ENCODE measurements at regions not wholly inside any gene's neighbourhood (a gene's known extent, or its start where the extent isn't known, plus 50 kb on each side); places are given as distances from the start of the nearest gene placed in this dataset.

DNA sequence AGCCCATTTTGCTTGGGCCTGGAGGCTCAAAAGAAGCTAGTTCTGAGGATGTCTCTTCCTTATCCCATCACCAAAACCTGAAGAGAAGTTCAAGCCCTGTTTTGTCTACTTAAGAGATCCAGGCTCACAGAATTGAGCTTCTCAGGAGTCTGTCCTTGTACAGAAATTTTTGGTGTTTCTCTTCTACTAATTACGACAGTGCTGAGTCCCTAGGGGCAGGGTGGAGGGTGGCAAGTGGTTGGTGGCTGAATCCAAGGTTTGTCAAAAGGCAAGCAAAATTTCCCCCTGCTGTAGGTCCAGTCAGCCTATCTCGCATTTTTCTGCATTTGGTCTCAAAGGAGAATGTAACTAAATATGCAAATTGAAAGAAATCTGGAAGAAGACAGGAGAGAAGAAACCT is 377.9 kb downstream of the SMARCA1 start:
- Histone ChIP-seq H3K4me3 (ENCODE audit: insufficient read depth, low read length, poor library complexity, severe bottlenecking) (no peak overlapping the region), H3K27me3 (ENCODE audit: low read length) (no peaks in the 10 kb centered on the region), H2AFZ (ENCODE audit: low read depth, low read length, severe bottlenecking) (no peak overlapping the region), H4K20me1 (ENCODE audit: low read depth, low read length) (no peaks in the 10 kb centered on the region), H3K27ac (ENCODE audit: low read depth, low read length) (no peak overlapping the region), H3K4me2 (ENCODE audit: low read depth, low read length, poor library complexity, severe bottlenecking) (no peak overlapping the region), H3K9me3 (ENCODE audit: insufficient read depth, low read length) (no peaks in the 10 kb centered on the region), H3F3A (ENCODE audit: insufficient read depth) (no peaks in the 10 kb centered on the region), H3K9ac (ENCODE audit: low read length) (no peak overlapping the region), H3K36me3 (ENCODE audit: low read length) (no peaks in the 10 kb centered on the region), H3K79me2 (ENCODE audit: insufficient read depth, low read length) (no peaks in the 10 kb centered on the region), H3K9me2 (replicated peaks; ENCODE audit: insufficient read depth, low read length) (no peaks in the 10 kb centered on the region)
- TF ChIP-seq EZH2phosphoT487 (conservative IDR thresholded peaks at IDR 0.05; ENCODE audit: low read length) = no peak

DNA sequence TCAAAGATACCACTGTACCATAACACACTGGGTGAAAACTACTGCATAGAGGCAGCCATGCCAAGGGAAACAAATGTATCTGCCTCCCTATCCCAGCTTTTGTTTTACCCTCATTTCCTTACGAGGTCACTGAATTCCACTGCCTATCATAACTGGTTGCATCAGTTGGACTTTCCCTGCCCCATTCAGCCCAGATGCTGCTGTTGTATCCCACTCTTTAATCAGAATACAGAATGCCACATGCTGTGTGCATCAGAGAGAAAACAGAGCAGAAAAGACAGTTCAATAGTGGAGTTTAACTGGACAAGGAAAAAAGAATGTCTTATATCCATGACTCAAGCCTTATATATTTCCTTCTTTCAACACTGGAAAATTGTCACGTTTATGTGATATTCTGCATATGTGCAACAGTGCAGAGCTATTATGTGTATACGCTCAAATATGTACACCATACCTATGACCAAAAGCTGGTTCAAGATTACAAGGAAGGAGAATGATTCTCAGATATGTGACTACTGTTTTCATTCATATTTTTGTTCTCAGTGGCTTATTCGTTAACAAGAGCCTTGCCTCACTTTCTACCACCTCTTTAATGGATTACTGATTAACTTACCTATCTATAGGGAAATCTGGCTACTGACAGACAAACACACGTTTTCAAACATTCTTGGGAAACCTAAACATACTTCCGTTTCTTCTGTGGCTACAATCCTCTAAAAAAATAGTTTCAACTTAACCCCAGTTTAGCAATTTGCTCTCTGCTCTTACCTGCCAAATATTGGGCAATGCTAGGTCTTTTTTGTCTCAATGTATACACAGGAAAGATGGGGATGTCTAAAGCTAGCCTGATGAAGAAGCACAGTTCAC is 378.9 kb downstream of the SMARCA1 start:
- no peak overlapping the region for H3K27ac ChIP-seq (ENCODE audit: low read depth, low read length)
- H4K20me1 ChIP-seq (ENCODE audit: low read depth, low read length) = no peaks in the 10 kb centered on the region
- no peaks in the 10 kb centered on the region for H3K79me2 ChIP-seq (ENCODE audit: insufficient read depth, low read length)
- H3K9me2 ChIP-seq (replicated peaks; ENCODE audit: insufficient read depth, low read length) = no peaks in the 10 kb centered on the region
- TF ChIP-seq, protein P1, sequence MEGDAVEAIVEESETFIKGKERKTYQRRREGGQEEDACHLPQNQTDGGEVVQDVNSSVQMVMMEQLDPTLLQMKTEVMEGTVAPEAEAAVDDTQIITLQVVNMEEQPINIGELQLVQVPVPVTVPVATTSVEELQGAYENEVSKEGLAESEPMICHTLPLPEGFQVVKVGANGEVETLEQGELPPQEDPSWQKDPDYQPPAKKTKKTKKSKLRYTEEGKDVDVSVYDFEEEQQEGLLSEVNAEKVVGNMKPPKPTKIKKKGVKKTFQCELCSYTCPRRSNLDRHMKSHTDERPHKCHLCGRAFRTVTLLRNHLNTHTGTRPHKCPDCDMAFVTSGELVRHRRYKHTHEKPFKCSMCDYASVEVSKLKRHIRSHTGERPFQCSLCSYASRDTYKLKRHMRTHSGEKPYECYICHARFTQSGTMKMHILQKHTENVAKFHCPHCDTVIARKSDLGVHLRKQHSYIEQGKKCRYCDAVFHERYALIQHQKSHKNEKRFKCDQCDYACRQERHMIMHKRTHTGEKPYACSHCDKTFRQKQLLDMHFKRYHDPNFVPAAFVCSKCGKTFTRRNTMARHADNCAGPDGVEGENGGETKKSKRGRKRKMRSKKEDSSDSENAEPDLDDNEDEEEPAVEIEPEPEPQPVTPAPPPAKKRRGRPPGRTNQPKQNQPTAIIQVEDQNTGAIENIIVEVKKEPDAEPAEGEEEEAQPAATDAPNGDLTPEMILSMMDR (IDR thresholded peaks at IDR 0.05; ENCODE audit: insufficient read depth, low read length, poor library complexity, severe bottlenecking) = no peak
- TF ChIP-seq EZH2phosphoT487 (conservative IDR thresholded peaks at IDR 0.05; ENCODE audit: low read length) = no peak
- no peaks in the 10 kb centered on the region for H3K27me3 ChIP-seq (ENCODE audit: low read length)
- H3F3A ChIP-seq (ENCODE audit: insufficient read depth) = no peaks in the 10 kb centered on the region
- no peaks in the 10 kb centered on the region for H3K9me3 ChIP-seq (ENCODE audit: insufficient read depth, low read length)
- no peak overlapping the region for H3K4me2 ChIP-seq (ENCODE audit: low read depth, low read length, poor library complexity, severe bottlenecking)
- no peaks in the 10 kb centered on the region for H3K36me3 ChIP-seq (ENCODE audit: low read length)
- no peak overlapping the region for H2AFZ ChIP-seq (ENCODE audit: low read depth, low read length, severe bottlenecking)
- no peak overlapping the region for H3K4me3 ChIP-seq (ENCODE audit: insufficient read depth, low read length, poor library complexity, severe bottlenecking)
- no peak overlapping the region for H3K9ac ChIP-seq (ENCODE audit: low read length)

- Histone ChIP-seq H3F3A (ENCODE audit: insufficient read depth) (no peaks in the 10 kb centered on the region), H3K79me2 (ENCODE audit: insufficient read depth, low read length) (no peaks in the 10 kb centered on the region), H3K27me3 (ENCODE audit: low read length) (no peaks in the 10 kb centered on the region), H3K9me2 (replicated peaks; ENCODE audit: insufficient read depth, low read length) (no peaks in the 10 kb centered on the region), H3K27ac (ENCODE audit: low read depth, low read length) (no peak overlapping the region), H3K4me2 (ENCODE audit: low read depth, low read length, poor library complexity, severe bottlenecking) (no peak overlapping the region), H3K36me3 (ENCODE audit: low read length) (no peaks in the 10 kb centered on the region), H2AFZ (ENCODE audit: low read depth, low read length, severe bottlenecking) (no peak overlapping the region), H3K9ac (ENCODE audit: low read length) (no peak overlapping the region), H3K4me3 (ENCODE audit: insufficient read depth, low read length, poor library complexity, severe bottlenecking) (no peak overlapping the region), H4K20me1 (ENCODE audit: low read depth, low read length) (no peaks in the 10 kb centered on the region), H3K9me3 (ENCODE audit: insufficient read depth, low read length) (no peaks in the 10 kb centered on the region)
- TF ChIP-seq EZH2phosphoT487 (conservative IDR thresholded peaks at IDR 0.05; ENCODE audit: low read length) = no peak
- TF ChIP-seq, protein P1 (IDR thresholded peaks at IDR 0.05; ENCODE audit: insufficient read depth, low read length, poor library complexity, severe bottlenecking) = no peak
These were observed 383.3 kb downstream of the SMARCA1 start for GRCh38 chrX:129139837-129140598.

All from SU-DHL-6 (cell line).